ENCODE measurements at regions not wholly inside any gene's neighbourhood (a gene's known extent, or its start where the extent isn't known, plus 50 kb on each side); places are given as distances from the start of the nearest gene placed in this dataset.

DNA sequence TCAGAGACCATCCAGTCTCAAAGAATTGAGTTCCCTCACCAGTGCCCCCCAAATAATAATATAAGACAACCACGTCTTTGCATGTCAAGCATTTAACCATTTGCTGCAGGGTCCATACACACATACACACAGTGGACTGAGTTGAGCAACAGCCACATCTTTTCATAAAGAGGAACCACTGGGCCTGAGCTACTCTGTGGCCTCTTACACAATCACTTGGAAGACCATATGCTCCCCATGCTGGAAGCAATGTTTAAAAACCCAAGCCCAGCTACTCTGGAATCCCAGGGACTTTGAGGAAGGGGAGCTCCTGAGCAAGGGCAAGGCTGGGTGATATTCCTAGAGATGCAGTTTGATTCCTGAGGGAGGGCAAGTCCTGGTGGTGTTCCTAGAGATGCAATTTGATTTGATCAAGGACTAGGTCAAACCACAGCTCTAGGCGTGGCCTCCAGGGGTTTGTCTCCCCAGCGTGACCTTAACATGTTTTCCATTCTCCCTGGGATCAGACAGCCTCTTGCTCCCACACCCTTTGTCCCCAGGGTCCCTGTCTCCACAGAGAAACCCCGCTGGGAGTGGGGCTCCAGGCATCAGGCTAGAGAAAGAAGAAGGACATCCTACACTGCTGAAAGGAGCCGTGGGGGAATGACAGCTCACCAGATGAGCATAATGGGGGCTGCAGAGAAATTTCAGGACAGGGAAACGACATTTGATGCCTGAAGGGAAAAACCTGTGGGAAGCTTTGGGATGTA, 376.2 kb upstream of the MGMT start:
- no peak for DNase-seq (ENCODE audit: low read depth, low spot score)
- ChIA-PET CTCF (no interaction called here), POLR2A (no interaction called here), RAD21 (ENCODE audit: low non-redundant PET in 1 of 2, low total read pairs in 2 of 2, uncharacterized antibody in 2 of 2, unreplicated experiment in 2 of 2) (no interaction called here)
- H4K20me1 ChIP-seq (ENCODE audit: insufficient read depth), result no peaks in the 10 kb centered on the region
- peaks cover 14 to 22% of the 10 kb centered on the region in 2 experiments; a peak in 2 of 4 replicates for H3K9me3 ChIP-seq (ENCODE audit: control insufficient read depth in 1 of 2, insufficient read depth in 1 of 2, low read depth in 1 of 2, low read length in 2 of 2)
- BruUV-seq (replicated peaks), result no TSS peak
- H2AFZ ChIP-seq (ENCODE audit: low read depth, low read length, poor library complexity, severe bottlenecking), result no peak overlapping the region
- H3K4me2 ChIP-seq (ENCODE audit: low read length), result no peak overlapping the region
- no peaks in the 10 kb centered on the region for H3K9me2 ChIP-seq (ENCODE audit: insufficient read depth)
- no peaks in the 10 kb centered on the region for H3K79me2 ChIP-seq (ENCODE audit: insufficient read depth, low read length)
- H3K27me3 ChIP-seq (ENCODE audit: insufficient read depth, low read length), result no peaks in the 10 kb centered on the region
- H3K4me1 ChIP-seq (ENCODE audit: control insufficient read depth in 1 of 2, insufficient read depth in 2 of 2, low read length in 2 of 2), result no peaks in the 10 kb centered on the region
- H3K27ac ChIP-seq (ENCODE audit: low read depth, low read length), result no peak overlapping the region
- ATAC-seq, result no peak
- no peaks in the 10 kb centered on the region for H3K36me3 ChIP-seq (ENCODE audit: control insufficient read depth in 1 of 2, insufficient read depth in 2 of 2, low read length in 2 of 2)
- TF ChIP-seq SP1 (IDR thresholded peaks at IDR 0.05; ENCODE audit: low read depth), result no peak
- TF ChIP-seq, protein P1, sequence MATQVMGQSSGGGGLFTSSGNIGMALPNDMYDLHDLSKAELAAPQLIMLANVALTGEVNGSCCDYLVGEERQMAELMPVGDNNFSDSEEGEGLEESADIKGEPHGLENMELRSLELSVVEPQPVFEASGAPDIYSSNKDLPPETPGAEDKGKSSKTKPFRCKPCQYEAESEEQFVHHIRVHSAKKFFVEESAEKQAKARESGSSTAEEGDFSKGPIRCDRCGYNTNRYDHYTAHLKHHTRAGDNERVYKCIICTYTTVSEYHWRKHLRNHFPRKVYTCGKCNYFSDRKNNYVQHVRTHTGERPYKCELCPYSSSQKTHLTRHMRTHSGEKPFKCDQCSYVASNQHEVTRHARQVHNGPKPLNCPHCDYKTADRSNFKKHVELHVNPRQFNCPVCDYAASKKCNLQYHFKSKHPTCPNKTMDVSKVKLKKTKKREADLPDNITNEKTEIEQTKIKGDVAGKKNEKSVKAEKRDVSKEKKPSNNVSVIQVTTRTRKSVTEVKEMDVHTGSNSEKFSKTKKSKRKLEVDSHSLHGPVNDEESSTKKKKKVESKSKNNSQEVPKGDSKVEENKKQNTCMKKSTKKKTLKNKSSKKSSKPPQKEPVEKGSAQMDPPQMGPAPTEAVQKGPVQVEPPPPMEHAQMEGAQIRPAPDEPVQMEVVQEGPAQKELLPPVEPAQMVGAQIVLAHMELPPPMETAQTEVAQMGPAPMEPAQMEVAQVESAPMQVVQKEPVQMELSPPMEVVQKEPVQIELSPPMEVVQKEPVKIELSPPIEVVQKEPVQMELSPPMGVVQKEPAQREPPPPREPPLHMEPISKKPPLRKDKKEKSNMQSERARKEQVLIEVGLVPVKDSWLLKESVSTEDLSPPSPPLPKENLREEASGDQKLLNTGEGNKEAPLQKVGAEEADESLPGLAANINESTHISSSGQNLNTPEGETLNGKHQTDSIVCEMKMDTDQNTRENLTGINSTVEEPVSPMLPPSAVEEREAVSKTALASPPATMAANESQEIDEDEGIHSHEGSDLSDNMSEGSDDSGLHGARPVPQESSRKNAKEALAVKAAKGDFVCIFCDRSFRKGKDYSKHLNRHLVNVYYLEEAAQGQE (IDR thresholded peaks at IDR 0.05; ENCODE audit: low read depth), result no peak
- TF ChIP-seq JUND (IDR thresholded peaks at IDR 0.05), result no peak
- TF ChIP-seq CBX3 (IDR thresholded peaks at IDR 0.05; ENCODE audit: low read depth), result no peak
- TF ChIP-seq ZNF274 (IDR thresholded peaks at IDR 0.05; ENCODE audit: low read depth, low read length), result no peak
- no peak for TF ChIP-seq SRF (IDR thresholded peaks at IDR 0.05; ENCODE audit: low read depth)
- TF ChIP-seq FOSL1 (IDR thresholded peaks at IDR 0.05; ENCODE audit: low read depth), result no peak
- no peak for TF ChIP-seq POLR2AphosphoS5 (IDR thresholded peaks at IDR 0.05; ENCODE audit: low read depth, low read length)
- H3K4me3 ChIP-seq (replicated peaks in 1 of 2; ENCODE audit: low read depth in 1 of 2, low read length in 2 of 2), result no peak overlapping the region
- no peak overlapping the region for H3K9ac ChIP-seq (ENCODE audit: low read length)
- intact Hi-C loops (cut with micrococcal nuclease), result no loop called here
